HG03103 (cell line): ENCODE measurements at regions not wholly inside any gene's neighbourhood (a gene's known extent, or its start where the extent isn't known, plus 50 kb on each side); places are given as distances from the start of the nearest gene placed in this dataset.

Experiments
- ATAC-seq: cut with Tn5 transposase; IDR thresholded peaks from one replicate; pipeline ENCODE4 v1.9.1; 2021; ENCODE audit warnings: low read depth; ENCODE audit not compliant: unreplicated experiment

- no peak for ATAC-seq
Observed at GRCh38 chr12:42819846-42820245, 230.3 kb upstream of the PRICKLE1 start.

- no peak for ATAC-seq
Observed at GRCh38 chr12:42815068-42815467, 225.5 kb upstream of the PRICKLE1 start.

GRCh38 chr12:42812871-42813270 lies 223.3 kb upstream of the PRICKLE1 start:
- no peak for ATAC-seq

GRCh38 chr12:42812086-42812485 lies 222.5 kb upstream of the PRICKLE1 start:
- no peak for ATAC-seq

GRCh38 chr12:42810006-42810405 lies 220.5 kb upstream of the PRICKLE1 start:
- ATAC-seq, result no peak

GRCh38 chr12:42809226-42809625 lies 219.7 kb upstream of the PRICKLE1 start:
- no peak for ATAC-seq

- no peak for ATAC-seq
Observed at GRCh38 chr12:42807766-42808165, 218.2 kb upstream of the PRICKLE1 start.

GRCh38 chr12:42807251-42807650 lies 217.7 kb upstream of the PRICKLE1 start:
- ATAC-seq, result no peak

GRCh38 chr12:42804928-42805327 lies 215.4 kb upstream of the PRICKLE1 start:
- no peak for ATAC-seq

- no peak for ATAC-seq
Observed at GRCh38 chr12:42802785-42803189, 213.2 kb upstream of the PRICKLE1 start.

GRCh38 chr12:42801271-42801670 lies 211.7 kb upstream of the PRICKLE1 start:
- no peak for ATAC-seq

GRCh38 chr12:42799966-42800365 lies 210.4 kb upstream of the PRICKLE1 start:
- ATAC-seq, result no peak

- ATAC-seq, result no peak
Observed at GRCh38 chr12:42798811-42799438, 209.4 kb upstream of the PRICKLE1 start.

GRCh38 chr12:42794806-42795205 lies 205.3 kb upstream of the PRICKLE1 start:
- no peak for ATAC-seq

GRCh38 chr12:42793166-42793565 lies 203.6 kb upstream of the PRICKLE1 start:
- ATAC-seq, result no peak

GRCh38 chr12:42792265-42792664 lies 202.7 kb upstream of the PRICKLE1 start:
- ATAC-seq, result no peak

- ATAC-seq, result no peak
Observed at GRCh38 chr12:42791399-42791798, 201.9 kb upstream of the PRICKLE1 start.

- ATAC-seq, result no peak
Observed at GRCh38 chr12:42790761-42791151, 201.2 kb upstream of the PRICKLE1 start.

GRCh38 chr12:42789808-42790760 lies 200.5 kb upstream of the PRICKLE1 start:
- ATAC-seq, result no peak

GRCh38 chr12:42786400-42787148 lies 197.0 kb upstream of the PRICKLE1 start:
- no peak for ATAC-seq

GRCh38 chr12:42785944-42786343 lies 196.4 kb upstream of the PRICKLE1 start:
- ATAC-seq, result no peak
